Medulla oblongata (tissue), 1 donor: ENCODE measurements at regions not wholly inside any gene's neighbourhood (a gene's known extent, or its start where the extent isn't known, plus 50 kb on each side); places are given as distances from the start of the nearest gene placed in this dataset.
A peak's percentile ranks its signal among the peaks of the same experiment; 100 is the strongest.
"Not testable (repeated sequence)": the region's sequence is repeated elsewhere in the genome, so short reads cannot be mapped to it uniquely, and the experiment has no call there.

Source experiments
- DNase-seq: peaks from one replicate; pipeline ENCODE4 v3.0.0-alpha.2; 2015; ENCODE audit errors: extremely low spot score

DNA sequence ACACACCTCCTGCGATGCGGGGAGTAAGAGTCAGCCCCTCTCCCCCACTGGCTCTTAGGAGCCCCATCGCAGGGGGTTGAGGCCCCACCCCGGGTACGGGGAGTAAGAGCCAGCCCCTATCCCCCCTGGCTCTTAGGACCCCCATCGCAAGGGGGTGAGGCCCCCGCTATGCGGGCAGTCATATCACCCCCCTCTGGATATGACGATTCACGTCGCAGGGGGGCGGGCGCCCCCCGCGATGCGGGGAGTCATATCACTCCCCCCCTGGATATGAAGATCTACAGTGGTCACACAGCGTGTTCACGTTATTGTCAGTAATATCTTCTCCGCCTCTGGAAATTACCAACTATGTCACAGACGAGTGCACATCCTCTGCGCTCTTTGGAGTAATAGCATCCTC lies 61.1 kb downstream of the DEFB131A start:
- not testable (repeated sequence) for DNase-seq

GRCh38 chr4:9506672-9507071 lies 62.5 kb downstream of the DEFB131A start:
- DNase-seq, result not testable (repeated sequence)

DNA sequence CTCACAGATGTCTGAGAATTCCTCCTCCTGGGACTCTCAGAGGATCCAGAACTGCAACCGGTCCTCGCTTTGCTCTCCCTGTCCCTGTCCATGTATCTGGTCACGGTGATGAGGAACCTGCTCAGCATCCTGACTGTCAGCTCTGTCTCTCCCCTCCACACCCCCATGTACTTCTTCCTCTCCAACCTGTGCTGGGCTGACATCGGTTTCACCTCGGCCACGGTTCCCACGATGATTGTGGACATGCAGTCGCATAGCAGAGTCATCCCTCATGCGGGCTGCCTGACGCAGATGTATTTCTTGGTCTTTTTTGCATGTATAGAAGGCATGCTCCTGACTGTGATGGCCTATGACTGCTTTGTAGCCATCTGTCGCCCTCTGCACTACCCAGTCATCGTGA lies 68.7 kb downstream of the DEFB131A start:
- not testable (repeated sequence) for DNase-seq

- not testable (repeated sequence) for DNase-seq
Measured at GRCh38 chr4:9519631-9520030, 75.4 kb downstream of the DEFB131A start.

GRCh38 chr4:9522903-9523302 lies 78.7 kb downstream of the DEFB131A start:
- DNase-seq, result not testable (repeated sequence)

GRCh38 chr4:9524406-9524805 lies 80.2 kb downstream of the DEFB131A start:
- DNase-seq, result not testable (repeated sequence)

- DNase-seq, result peak; percentile 71
Measured at GRCh38 chr4:9532134-9532862, 88.1 kb downstream of the DEFB131A start.

- DNase-seq, result not testable (repeated sequence)
Measured at GRCh38 chr4:9532863-9533192, 88.6 kb downstream of the DEFB131A start.

DNA sequence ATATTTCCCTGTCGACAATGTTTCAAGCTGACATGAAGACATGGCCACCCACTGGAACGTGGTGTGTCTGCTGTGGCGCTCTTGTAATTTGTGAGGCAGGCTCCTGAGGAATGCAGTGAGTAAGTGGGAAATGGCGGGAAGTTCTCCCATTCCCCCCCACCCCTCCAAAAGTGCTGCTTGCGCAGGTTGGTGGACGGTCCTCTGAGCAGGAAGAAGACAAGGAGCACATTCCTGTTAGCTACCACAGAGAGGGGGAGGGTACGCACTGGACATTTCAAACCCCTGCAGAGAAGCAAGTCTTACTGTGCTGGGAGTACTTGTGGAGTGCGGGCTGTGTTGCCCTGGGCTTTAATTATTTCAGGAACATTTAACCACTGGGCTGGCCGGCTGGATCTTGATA lies 92.9 kb downstream of the DEFB131A start:
- not testable (repeated sequence) for DNase-seq

GRCh38 chr4:9539939-9540520 lies 95.8 kb downstream of the DEFB131A start:
- DNase-seq, result not testable (repeated sequence)

- not testable (repeated sequence) for DNase-seq
Measured at GRCh38 chr4:9541388-9541915, 97.2 kb downstream of the DEFB131A start.

- DNase-seq, result peak; percentile 21
Measured at GRCh38 chr4:9544851-9545250, 100.6 kb downstream of the DEFB131A start.

- DNase-seq, result not testable (repeated sequence)
Measured at GRCh38 chr4:9547470-9547869, 103.3 kb downstream of the DEFB131A start.

GRCh38 chr4:9556076-9556475 lies 111.9 kb downstream of the DEFB131A start:
- not testable (repeated sequence) for DNase-seq

- DNase-seq, result not testable (repeated sequence)
Measured at GRCh38 chr4:9577869-9578268, 133.7 kb downstream of the DEFB131A start.

GRCh38 chr4:9582880-9583279 lies 138.7 kb downstream of the DEFB131A start:
- DNase-seq, result not testable (repeated sequence)

DNA sequence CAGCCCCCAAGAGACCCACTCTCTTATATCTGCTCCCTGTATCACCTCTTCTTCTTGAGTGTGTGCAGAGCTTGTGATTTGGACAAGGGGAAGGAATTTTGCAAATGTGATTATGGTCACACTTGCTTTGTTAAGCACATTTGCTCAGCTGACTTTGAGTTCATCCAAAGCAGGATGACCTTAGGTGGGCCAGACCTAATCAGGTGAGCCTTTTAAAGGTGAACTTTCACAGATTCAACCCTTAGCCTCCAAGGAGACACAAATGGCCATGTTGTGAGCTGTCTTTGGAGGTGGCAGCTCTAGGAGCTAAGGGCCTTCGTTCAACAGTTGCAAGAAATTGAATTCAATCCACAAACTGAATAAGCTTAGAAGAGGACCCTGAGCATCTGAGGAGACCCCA lies 147.8 kb downstream of the DEFB131A start:
- DNase-seq, result no peak

DNA sequence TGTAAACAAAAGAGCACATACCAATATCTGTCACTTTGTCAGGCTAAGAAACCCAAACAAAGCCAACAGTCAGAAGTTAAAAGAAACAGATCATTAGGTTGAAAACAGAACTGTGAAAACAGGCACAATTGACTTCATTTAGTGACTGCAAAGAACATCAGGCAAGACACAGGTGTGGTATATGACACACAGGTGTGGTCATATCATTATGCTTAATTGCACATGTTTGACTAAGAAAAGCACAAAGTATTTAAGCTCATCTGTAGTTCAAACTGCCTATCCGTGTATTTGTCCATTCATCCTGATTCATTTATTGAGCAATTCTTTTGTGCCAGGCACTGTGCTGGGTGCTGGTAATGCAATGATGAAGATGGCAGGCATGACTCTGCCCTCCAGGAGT lies 150.7 kb downstream of the DEFB131A start:
- DNase-seq, result no peak

DNA sequence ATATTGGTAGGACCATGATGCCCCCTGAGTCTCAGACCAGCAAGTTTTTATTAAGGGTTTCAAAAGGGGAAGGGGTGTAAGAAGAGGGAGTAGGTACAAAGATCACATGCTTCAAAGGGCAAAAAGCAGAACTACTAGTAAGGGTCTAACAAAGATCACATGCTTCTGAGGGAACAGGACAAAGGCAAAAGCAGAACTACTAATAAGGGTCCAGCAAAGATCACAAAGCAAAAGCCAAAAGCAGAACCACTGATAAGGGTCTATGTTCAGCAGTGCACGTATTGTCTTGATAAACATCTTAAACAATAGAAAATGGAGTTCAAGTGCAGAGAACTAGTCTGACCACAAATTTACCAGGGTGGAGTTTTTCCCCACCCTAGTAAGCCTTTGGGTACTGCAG lies 151.3 kb downstream of the DEFB131A start:
- DNase-seq, result not testable (repeated sequence)

DNA sequence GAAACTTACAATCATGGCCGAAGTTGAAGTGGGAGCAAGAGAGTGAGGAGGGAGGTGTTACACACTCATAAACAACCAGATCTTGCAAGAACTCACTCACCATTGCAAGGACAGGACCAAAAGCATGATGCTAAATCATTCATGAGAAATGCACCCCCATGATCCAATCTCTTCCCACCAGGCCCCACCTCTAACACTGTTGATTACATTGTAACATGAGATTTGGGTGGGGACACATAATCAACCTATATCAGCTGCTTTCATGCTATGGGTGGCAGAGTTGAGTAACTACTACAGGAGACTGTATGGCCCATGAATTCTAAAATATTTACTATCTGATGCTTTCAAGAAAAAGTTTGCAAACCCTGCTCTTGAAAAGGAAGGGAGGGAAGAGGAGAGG lies 155.1 kb downstream of the DEFB131A start:
- no peak for DNase-seq

GRCh38 chr4:9600246-9600645 lies 156.0 kb downstream of the DEFB131A start:
- DNase-seq, result no peak

DNA sequence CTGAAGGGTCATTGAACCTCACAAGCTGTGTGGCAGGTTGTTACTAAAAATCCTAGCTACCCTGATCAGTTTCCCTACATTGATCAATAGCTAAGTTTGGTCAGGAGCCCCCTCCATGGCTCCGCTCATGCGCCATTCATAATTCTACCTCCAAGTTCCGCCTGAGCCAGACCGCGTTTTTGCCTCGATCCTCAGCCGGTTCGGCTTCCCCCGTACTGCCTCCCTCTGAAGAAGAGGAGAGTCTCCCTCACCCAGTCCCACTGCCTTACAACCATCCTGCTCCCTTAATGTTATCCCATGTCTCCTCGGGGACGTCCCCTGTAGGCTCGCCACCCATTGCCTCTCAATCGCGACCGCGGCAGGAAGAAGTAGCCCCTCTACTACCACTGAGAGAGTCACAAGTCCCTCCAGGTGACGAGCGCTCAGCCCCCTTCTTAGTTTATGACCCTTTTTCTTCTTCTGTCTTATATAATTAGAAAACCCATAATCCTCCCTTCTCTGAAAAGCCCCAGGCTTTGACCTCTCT lies 158.2 kb downstream of the DEFB131A start:
- no peak for DNase-seq
